B cell (primary cell): ENCODE measurements at regions not wholly inside any gene's neighbourhood (a gene's known extent, or its start where the extent isn't known, plus 50 kb on each side); places are given as distances from the start of the nearest gene placed in this dataset.

Source experiments
- CTCF ChIP-seq: fragments of 200-600 bp; IDR thresholded peaks from one replicate; pipeline ENCODE4 v1.8.0; 2022; ENCODE audit warnings: antibody characterized with exemption, mild to moderate bottlenecking
- EZH2 ChIP-seq: IDR thresholded peaks from 2 replicates; pipeline ENCODE4 v1.6.1; 2012; ENCODE audit warnings: borderline replicate concordance, low read depth, mild to moderate bottlenecking, moderate library complexity, low read length; ENCODE audit not compliant: insufficient read depth, poor library complexity, severe bottlenecking

GRCh38 chr4:3634894-3635820 lies 102.9 kb upstream of the LRPAP1 start:
- no peak for TF ChIP-seq CTCF
- no peak for TF ChIP-seq EZH2
